ENCODE measurements at regions not wholly inside any gene's neighbourhood (a gene's known extent, or its start where the extent isn't known, plus 50 kb on each side); places are given as distances from the start of the nearest gene placed in this dataset.

DNA sequence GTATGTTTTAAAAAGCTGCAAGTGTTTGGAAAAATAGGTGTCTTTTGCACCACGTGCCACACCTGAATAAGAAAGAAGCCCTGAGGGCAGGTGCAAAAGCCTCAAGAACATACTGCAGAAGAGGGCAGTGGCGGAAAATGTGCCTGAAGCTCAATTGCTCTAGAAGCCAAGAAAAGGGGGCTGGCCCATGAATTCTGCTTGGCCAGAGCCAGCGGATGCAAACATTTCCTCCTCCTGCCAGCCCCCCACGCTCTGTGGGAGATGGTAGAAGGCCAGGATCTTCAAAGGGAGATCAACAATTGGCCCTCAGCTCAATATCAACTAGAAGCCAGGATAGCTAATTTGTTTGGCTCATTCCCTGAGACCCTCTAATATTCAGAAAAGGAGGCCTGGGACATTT, 80.3 kb upstream of the TMEM132D start:
- TF ChIP-seq NFIC (IDR thresholded peaks at IDR 0.05; ENCODE audit: borderline replicate concordance) (no peak), TAF1 (IDR thresholded peaks at IDR 0.05; ENCODE audit: borderline replicate concordance, low read depth, low read length) (no peak), FOSL2 (IDR thresholded peaks at IDR 0.05; ENCODE audit: borderline replicate concordance, low read depth) (no peak), FOXM1 (IDR thresholded peaks at IDR 0.05; ENCODE audit: low read depth) (no peak), SMC3 (IDR thresholded peaks at IDR 0.05; ENCODE audit: low read depth, low read length) (no peak), EZH2phosphoT487 (IDR thresholded peaks at IDR 0.05; ENCODE audit: borderline replicate concordance, low read depth) (no peak), MXI1 (IDR thresholded peaks at IDR 0.05; ENCODE audit: low read depth, low read length) (no peak), SIN3A (IDR thresholded peaks at IDR 0.05; ENCODE audit: borderline replicate concordance, low read depth, low read length) (no peak), RFX5 (IDR thresholded peaks at IDR 0.05; ENCODE audit: low read length) (no peak)
- TF ChIP-seq, protein P1, sequence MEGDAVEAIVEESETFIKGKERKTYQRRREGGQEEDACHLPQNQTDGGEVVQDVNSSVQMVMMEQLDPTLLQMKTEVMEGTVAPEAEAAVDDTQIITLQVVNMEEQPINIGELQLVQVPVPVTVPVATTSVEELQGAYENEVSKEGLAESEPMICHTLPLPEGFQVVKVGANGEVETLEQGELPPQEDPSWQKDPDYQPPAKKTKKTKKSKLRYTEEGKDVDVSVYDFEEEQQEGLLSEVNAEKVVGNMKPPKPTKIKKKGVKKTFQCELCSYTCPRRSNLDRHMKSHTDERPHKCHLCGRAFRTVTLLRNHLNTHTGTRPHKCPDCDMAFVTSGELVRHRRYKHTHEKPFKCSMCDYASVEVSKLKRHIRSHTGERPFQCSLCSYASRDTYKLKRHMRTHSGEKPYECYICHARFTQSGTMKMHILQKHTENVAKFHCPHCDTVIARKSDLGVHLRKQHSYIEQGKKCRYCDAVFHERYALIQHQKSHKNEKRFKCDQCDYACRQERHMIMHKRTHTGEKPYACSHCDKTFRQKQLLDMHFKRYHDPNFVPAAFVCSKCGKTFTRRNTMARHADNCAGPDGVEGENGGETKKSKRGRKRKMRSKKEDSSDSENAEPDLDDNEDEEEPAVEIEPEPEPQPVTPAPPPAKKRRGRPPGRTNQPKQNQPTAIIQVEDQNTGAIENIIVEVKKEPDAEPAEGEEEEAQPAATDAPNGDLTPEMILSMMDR (IDR thresholded peaks at IDR 0.05) = no peak
- TF ChIP-seq, protein P2, sequence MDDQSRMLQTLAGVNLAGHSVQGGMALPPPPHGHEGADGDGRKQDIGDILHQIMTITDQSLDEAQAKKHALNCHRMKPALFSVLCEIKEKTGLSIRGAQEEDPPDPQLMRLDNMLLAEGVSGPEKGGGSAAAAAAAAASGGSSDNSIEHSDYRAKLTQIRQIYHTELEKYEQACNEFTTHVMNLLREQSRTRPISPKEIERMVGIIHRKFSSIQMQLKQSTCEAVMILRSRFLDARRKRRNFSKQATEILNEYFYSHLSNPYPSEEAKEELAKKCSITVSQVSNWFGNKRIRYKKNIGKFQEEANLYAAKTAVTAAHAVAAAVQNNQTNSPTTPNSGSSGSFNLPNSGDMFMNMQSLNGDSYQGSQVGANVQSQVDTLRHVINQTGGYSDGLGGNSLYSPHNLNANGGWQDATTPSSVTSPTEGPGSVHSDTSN (IDR thresholded peaks at IDR 0.05) = no peak
- TF ChIP-seq, protein P3, sequence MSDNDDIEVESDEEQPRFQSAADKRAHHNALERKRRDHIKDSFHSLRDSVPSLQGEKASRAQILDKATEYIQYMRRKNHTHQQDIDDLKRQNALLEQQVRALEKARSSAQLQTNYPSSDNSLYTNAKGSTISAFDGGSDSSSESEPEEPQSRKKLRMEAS (IDR thresholded peaks at IDR 0.05; ENCODE audit: low read depth) = no peak
- TF ChIP-seq, protein P4, sequence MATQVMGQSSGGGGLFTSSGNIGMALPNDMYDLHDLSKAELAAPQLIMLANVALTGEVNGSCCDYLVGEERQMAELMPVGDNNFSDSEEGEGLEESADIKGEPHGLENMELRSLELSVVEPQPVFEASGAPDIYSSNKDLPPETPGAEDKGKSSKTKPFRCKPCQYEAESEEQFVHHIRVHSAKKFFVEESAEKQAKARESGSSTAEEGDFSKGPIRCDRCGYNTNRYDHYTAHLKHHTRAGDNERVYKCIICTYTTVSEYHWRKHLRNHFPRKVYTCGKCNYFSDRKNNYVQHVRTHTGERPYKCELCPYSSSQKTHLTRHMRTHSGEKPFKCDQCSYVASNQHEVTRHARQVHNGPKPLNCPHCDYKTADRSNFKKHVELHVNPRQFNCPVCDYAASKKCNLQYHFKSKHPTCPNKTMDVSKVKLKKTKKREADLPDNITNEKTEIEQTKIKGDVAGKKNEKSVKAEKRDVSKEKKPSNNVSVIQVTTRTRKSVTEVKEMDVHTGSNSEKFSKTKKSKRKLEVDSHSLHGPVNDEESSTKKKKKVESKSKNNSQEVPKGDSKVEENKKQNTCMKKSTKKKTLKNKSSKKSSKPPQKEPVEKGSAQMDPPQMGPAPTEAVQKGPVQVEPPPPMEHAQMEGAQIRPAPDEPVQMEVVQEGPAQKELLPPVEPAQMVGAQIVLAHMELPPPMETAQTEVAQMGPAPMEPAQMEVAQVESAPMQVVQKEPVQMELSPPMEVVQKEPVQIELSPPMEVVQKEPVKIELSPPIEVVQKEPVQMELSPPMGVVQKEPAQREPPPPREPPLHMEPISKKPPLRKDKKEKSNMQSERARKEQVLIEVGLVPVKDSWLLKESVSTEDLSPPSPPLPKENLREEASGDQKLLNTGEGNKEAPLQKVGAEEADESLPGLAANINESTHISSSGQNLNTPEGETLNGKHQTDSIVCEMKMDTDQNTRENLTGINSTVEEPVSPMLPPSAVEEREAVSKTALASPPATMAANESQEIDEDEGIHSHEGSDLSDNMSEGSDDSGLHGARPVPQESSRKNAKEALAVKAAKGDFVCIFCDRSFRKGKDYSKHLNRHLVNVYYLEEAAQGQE (IDR thresholded peaks at IDR 0.05; ENCODE audit: low read depth, low read length) = no peak

Data from SK-N-SH (cell line).